GM18909 (cell line): ENCODE measurements at regions not wholly inside any gene's neighbourhood (a gene's known extent, or its start where the extent isn't known, plus 50 kb on each side); places are given as distances from the start of the nearest gene placed in this dataset.

Experiments used
- ATAC-seq: cut with Tn5 transposase; IDR thresholded peaks from one replicate; pipeline ENCODE4 v1.9.1; 2021; ENCODE audit warnings: mild to moderate bottlenecking; ENCODE audit not compliant: unreplicated experiment, poor library complexity

GRCh38 chr5:160918386-160918785 lies 66.4 kb upstream of the ATP10B start:
- no peak for ATAC-seq

DNA sequence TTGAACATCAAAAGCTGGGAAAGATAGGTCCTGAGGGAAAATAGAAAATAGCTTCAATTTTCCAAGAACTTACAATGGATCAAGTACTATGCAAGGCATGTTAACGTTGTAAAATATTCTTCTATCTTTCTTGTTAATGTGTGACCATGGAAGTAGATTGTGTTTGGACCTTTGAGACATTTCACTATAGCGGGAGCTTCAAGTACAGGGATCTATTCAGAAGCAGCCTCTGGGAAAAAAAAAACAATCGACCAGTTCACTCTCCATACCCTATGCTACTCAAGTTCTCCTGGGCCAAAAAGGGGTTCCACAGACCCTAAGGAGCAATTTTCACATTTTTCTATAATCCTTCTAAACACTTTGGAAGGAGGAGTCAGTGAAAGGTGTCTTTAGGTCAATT lies 54.1 kb upstream of the ATP10B start:
- ATAC-seq, result no peak

GRCh38 chr5:160905285-160905684 lies 53.3 kb upstream of the ATP10B start:
- peak; percentile 59 for ATAC-seq

DNA sequence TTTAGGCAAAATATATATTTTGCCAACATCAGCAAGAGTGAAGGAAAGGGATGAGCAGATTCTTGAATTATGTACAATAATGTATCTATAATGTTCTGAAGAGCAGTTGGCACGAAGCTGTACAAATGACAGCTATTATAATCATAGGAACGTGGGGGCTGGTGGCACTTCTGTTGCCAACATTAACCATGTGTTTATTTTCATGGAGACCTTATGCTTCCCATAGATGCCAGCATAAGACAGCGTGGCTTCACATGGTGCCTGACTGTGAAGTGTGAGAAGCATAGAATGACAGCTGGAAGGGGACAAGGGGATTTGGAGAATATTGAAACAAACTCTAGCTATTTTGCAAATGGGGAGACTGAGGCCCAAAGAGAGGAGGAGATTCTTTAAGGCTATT lies 52.6 kb upstream of the ATP10B start:
- no peak for ATAC-seq

- no peak for ATAC-seq
These were observed 51.5 kb upstream of the ATP10B start for GRCh38 chr5:160903551-160903950.

DNA sequence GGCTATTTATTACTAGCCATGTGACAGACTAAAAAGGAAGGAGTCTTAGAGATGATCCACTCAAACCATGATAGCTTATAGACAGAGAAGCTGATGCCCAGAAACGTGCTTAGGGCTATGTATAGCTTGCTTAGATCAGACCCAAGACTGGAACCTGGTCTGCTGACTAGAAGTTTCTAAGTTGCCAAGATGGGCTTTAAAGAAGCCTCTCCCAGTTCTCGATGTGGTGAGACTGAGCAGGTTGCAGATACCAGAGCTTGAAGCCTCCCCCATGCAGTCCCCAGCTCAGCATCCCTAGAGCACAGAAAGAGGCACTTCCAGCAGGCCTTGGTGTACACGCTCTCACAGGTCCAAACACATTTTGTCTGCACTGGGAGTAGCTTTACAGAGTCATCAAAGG lies 51.1 kb upstream of the ATP10B start:
- no peak for ATAC-seq
